Right lobe of liver (tissue), 4 donors: ENCODE measurements at regions not wholly inside any gene's neighbourhood (a gene's known extent, or its start where the extent isn't known, plus 50 kb on each side); places are given as distances from the start of the nearest gene placed in this dataset.

Experiments
- POLR2A ChIP-seq: fragments of 450-650 bp; IDR thresholded peaks from one replicate; pipeline ENCODE4 v1.6.1; 2017; ENCODE audit warnings: antibody characterized with exemption, mild to moderate bottlenecking
- TF ChIP-seq, protein P1 (sequence below), 4 donors: fragments of 200-600 bp in 3 of 4; fragments of 450-650 bp in 1 of 4; IDR thresholded peaks; one replicate each; pipeline versions ENCODE4 v1.5.1 to v1.8.0; 2016 to 2022; ENCODE audit warnings: antibody characterized with exemption in 4 of 4, mild to moderate bottlenecking in 2 of 4
- donor health status: DM: no; HTN: no; CAD: no.
- donor health status: DM: no; HTN: no; CAD: no.
- donor health status: DM: no; HTN: yes; CAD: no.

DNA sequence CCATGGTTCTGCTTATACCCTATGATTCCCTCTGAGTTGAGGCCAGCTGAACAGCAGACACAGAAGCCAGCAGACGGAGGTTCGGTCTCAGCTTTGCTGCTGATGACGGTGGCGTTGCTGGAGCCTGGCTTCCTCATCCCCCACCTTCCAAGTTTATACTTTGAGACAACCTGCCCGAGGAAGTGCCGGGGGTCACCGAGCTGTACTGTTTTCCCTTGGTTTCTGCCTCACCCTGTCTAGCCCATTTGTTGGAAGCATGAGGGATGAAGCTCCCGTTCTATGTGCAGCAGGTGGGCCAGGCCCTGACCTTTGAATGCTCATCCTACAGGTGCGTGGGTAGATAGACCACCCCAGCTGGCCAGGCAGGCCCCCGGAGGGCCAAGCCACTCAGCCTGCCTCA lies 117.3 kb downstream of the MYCN start:
- TF ChIP-seq, protein P1, sequence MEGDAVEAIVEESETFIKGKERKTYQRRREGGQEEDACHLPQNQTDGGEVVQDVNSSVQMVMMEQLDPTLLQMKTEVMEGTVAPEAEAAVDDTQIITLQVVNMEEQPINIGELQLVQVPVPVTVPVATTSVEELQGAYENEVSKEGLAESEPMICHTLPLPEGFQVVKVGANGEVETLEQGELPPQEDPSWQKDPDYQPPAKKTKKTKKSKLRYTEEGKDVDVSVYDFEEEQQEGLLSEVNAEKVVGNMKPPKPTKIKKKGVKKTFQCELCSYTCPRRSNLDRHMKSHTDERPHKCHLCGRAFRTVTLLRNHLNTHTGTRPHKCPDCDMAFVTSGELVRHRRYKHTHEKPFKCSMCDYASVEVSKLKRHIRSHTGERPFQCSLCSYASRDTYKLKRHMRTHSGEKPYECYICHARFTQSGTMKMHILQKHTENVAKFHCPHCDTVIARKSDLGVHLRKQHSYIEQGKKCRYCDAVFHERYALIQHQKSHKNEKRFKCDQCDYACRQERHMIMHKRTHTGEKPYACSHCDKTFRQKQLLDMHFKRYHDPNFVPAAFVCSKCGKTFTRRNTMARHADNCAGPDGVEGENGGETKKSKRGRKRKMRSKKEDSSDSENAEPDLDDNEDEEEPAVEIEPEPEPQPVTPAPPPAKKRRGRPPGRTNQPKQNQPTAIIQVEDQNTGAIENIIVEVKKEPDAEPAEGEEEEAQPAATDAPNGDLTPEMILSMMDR (IDR thresholded peaks at IDR 0.05): no peak
- TF ChIP-seq POLR2A: no peak
